ENCODE measurements at regions not wholly inside any gene's neighbourhood (a gene's known extent, or its start where the extent isn't known, plus 50 kb on each side); places are given as distances from the start of the nearest gene placed in this dataset.

- CTCF ChIA-PET = no interaction called here
- Mint-ChIP-seq H3K27ac (no peak overlapping the region), H3K27me3 (ENCODE audit: low read depth) (no peaks in the 10 kb centered on the region), H3K9me3 (peaks cover 7% of the 10 kb centered on the region), H3K4me1 (no peaks in the 10 kb centered on the region), H3K4me3 (no peak overlapping the region), H3K36me3 (peaks cover 12% of the 10 kb centered on the region)
- ATAC-seq = no peak
- no peak for DNase-seq (ENCODE audit: low spot score)
- POLR2A ChIA-PET = no interaction called here
- TF ChIP-seq ELF4 (CRISPR knock-in tag; IDR thresholded peaks at IDR 0.05; ENCODE audit: low read depth) (no peak), CTCF (IDR thresholded peaks at IDR 0.05) (no peak), E2F5 (CRISPR knock-in tag; IDR thresholded peaks at IDR 0.05) (no peak), ZNF671 (CRISPR knock-in tag; IDR thresholded peaks at IDR 0.05) (no peak), AR (CRISPR knock-in tag; IDR thresholded peaks at IDR 0.05) (no peak)
Measured at GRCh38 chrY:15926499-15926898, 1402.2 kb downstream of the NLGN4Y start.

GRCh38 chrY:15938791-15939190, 1414.5 kb downstream of the NLGN4Y start:
- Mint-ChIP-seq H3K4me1 (peaks cover 3% of the 10 kb centered on the region; the same call in 1 of the 2 replicates), H3K27ac (no peak overlapping the region), H3K36me3 (no peaks in the 10 kb centered on the region; the same call in 1 of the 2 replicates), H3K9me3 (peaks cover 10% of the 10 kb centered on the region), H3K4me3 (no peak overlapping the region), H3K27me3 (ENCODE audit: low read depth) (no peaks in the 10 kb centered on the region)
- ATAC-seq (no peak), DNase-seq (ENCODE audit: low spot score) (no peak)
- no peak for TF ChIP-seq USF2 (CRISPR knock-in tag; IDR thresholded peaks at IDR 0.05)
- no peak for TF ChIP-seq NR2C2 (CRISPR knock-in tag; IDR thresholded peaks at IDR 0.05)
- TF ChIP-seq E2F4 (CRISPR knock-in tag; IDR thresholded peaks at IDR 0.05; ENCODE audit: borderline replicate concordance, low read depth) = no peak
- no peak for TF ChIP-seq ZNF138 (CRISPR knock-in tag; conservative IDR thresholded peaks at IDR 0.05)
- TF ChIP-seq ZBTB43 (CRISPR knock-in tag; IDR thresholded peaks at IDR 0.05) = no peak
- TF ChIP-seq NR1H2 (CRISPR knock-in tag; IDR thresholded peaks at IDR 0.05) = no peak
- no peak for TF ChIP-seq TEAD4 (CRISPR knock-in tag; IDR thresholded peaks at IDR 0.05)
- TF ChIP-seq IRF2 (CRISPR knock-in tag; IDR thresholded peaks at IDR 0.05; ENCODE audit: borderline replicate concordance, low read depth) = no peak
- ChIA-PET CTCF (no interaction called here), POLR2A (no interaction called here)

- CTCF ChIA-PET = no interaction called here
- TF ChIP-seq CREB1 (CRISPR knock-in tag; IDR thresholded peaks at IDR 0.05) = no peak
- no peak for TF ChIP-seq RELA (CRISPR knock-in tag; IDR thresholded peaks at IDR 0.05; ENCODE audit: borderline replicate concordance)
- no peak for TF ChIP-seq SMAD3 (CRISPR knock-in tag; IDR thresholded peaks at IDR 0.05; ENCODE audit: borderline replicate concordance)
- TF ChIP-seq ATF2 (CRISPR knock-in tag; IDR thresholded peaks at IDR 0.05; ENCODE audit: borderline replicate concordance, low read depth) = no peak
- no peak for TF ChIP-seq CREM (CRISPR knock-in tag; IDR thresholded peaks at IDR 0.05)
- no peak for TF ChIP-seq ZNF232 (CRISPR knock-in tag; IDR thresholded peaks at IDR 0.05)
- no peak for TF ChIP-seq EMX1 (CRISPR knock-in tag; IDR thresholded peaks at IDR 0.05)
- no peak for TF ChIP-seq TEAD4 (CRISPR knock-in tag; IDR thresholded peaks at IDR 0.05)
- no peak for TF ChIP-seq ATF1 (CRISPR knock-in tag; IDR thresholded peaks at IDR 0.05)
- TF ChIP-seq IRF2 (CRISPR knock-in tag; IDR thresholded peaks at IDR 0.05; ENCODE audit: borderline replicate concordance, low read depth) = no peak
Measured at GRCh38 chrY:15951041-15951440, 1426.7 kb downstream of the NLGN4Y start.

More at GRCh38 chrY:15951041-15951440, 1426.7 kb downstream of the NLGN4Y start:
- Mint-ChIP-seq H3K36me3 (peaks cover 24% of the 10 kb centered on the region), H3K9me3 (peaks cover 19% of the 10 kb centered on the region), H3K4me3 (no peak overlapping the region), H3K4me1 (no peaks in the 10 kb centered on the region), H3K27me3 (ENCODE audit: low read depth) (no peaks in the 10 kb centered on the region), H3K27ac (no peak overlapping the region)
- no peak for ATAC-seq
- no peak for DNase-seq (ENCODE audit: low spot score)
- POLR2A ChIA-PET = no interaction called here
